HG02798 (cell line): ENCODE measurements at regions not wholly inside any gene's neighbourhood (a gene's known extent, or its start where the extent isn't known, plus 50 kb on each side); places are given as distances from the start of the nearest gene placed in this dataset.

Source experiments
- ATAC-seq: cut with Tn5 transposase; IDR thresholded peaks from one replicate; pipeline ENCODE4 v1.9.1; 2021; ENCODE audit warnings: mild to moderate bottlenecking; ENCODE audit not compliant: unreplicated experiment, poor library complexity

DNA sequence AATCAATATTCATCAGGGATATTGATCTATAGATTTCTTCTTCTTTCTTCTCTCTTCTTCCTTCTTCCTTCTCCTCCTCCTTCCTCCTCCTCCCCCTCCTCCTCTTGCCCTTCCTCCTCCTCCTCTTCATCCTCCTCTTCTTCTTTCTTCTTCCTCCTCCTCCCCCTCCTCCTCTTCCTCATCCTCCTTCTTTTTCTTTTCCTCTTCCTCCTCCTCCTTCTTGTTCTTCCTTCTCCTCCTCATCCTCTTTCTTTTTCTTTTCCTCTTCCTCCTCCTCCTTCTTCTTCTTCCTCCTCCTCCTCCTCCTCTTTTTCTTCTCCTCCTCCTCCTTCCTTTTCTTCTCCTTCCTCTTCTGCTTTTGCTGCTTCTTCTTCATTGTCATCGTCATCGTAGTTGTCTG lies 52.4 kb upstream of the SERINC1 start:
- ATAC-seq: no peak

DNA sequence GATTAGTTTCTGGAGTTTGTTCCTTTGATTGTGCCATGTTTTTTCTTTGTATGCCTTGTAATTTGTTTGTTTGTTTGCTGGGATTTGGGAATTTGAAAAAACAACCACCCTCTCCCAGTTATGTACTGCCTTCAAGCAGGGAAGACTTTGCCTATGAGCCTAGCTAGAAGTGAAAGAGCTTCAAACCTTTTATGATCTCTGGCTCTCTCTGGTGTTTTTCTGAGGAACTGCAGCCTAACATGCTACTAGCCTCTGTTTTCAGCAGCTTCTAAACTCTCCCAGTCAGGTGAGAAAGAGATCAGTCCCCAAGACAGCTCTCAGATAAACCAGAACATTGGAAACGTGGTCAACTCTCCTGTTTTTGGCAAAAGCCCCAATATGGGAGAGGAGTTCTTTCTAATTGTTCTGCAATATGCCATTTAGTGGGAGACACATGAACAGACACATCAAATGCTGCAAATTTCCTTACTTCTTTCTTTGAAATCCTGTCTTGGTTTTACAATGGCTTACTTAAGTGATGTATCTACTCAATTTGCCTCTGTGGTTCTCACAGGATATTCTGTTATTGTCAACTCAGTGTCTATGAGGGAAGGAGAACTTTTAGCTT lies 58.9 kb upstream of the SERINC1 start:
- ATAC-seq: peak; percentile 95

DNA sequence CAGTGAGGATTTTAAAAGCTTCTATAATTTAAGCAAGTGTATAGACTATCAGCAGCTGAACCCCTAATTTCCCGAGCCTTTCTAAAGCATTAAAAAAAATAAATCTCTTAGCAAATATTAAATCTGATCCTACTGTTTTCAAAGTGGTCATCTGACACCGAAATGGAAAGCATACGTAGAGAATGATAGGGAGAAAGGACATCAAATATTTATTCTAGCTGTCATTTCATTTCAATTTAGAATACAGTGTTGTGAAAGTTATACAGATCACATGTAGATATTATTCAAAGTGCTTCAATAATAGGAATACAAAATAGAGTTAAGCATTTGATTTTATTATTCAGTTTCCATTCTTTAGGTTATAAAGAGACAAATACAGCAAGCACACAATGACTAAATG lies 61.9 kb upstream of the PKIB start:
- ATAC-seq: no peak

DNA sequence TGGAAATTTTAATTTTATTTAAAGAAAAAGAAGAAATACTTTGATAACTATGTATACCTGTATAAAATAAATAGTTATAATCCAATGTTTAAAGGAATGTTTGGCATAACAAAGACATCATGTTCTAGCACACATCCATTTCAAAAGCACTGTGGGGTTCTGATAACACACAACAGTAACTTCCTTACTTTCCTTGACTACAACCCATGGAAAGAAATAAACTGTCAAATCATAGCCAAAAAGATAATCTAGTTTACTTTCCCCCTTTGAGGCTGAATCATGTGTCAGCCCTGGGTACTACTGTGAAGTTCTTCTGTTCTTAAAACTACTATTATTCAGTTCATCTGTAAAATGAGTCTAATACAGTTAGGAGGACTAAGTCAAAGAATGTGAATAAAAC lies 61.4 kb upstream of the PKIB start:
- no peak for ATAC-seq

DNA sequence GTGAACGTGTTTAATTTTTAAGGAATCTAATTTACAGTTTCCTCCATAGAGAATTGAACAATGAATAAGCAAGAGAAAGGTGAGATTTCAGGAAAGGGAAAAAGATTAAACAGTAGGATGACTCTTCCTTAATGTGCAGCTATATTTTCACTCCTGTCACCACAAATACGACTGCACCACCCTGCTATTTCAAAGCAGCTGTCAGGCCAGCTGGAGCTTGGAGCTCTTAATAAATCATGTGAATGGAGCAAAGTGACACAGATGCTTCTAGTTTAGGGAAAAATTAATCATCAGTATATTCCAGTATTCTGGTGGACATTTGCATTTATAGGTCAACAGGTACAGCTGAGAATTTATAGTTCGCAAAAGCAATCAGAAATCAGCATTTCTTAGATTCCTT lies 56.5 kb upstream of the PKIB start:
- no peak for ATAC-seq

DNA sequence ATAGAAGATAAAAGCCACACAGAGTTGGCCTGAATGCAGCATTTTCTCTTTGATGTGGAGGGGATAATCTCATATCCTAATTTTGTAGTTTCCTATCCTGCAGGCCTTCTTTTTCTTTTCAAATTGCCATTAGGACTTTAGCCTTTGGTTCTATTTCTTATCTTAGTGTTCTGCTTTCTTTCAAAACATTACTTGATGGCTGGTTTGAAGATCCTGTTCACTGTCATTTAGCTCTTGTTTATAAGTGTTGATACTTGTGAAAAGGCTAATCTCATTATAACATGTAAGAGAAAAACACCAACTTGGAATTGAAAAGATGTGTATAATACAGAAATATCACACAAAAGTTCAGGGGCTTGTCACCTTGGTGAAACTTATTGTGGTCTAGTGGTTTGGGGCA lies 54.6 kb upstream of the PKIB start:
- no peak for ATAC-seq

DNA sequence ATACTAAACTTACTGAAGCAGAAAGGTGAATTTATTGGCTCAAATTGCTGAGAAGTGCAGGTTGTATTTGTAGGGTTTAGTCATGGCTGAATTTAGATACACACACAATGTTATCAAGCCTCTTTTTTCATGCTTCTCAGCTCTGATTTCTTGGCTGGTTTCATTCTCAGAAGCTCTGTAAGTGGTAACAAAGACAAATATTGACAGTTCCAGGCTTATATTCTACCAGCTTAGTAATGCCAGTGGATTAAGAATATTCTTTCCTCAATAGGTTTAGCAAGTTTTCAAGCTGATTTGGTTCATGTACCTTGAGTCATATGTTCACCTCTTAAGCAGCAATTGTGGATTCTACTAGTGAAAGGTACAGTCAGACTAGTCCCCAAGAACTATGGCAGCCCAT lies 52.1 kb upstream of the PKIB start:
- ATAC-seq: no peak
